Amygdala (tissue), 56 donors: ENCODE measurements at regions not wholly inside any gene's neighbourhood (a gene's known extent, or its start where the extent isn't known, plus 50 kb on each side); places are given as distances from the start of the nearest gene placed in this dataset.

Experiments used
- DNase-seq, 56 donors: peaks; one replicate each; lab custom pipeline; 2025; lab: John Stamatoyannopoulos, UW

GRCh38 chr2:21467280-21467818 is 343.6 kb downstream of the TDRD15 start:
- DNase-seq: no peak

GRCh38 chr2:21467910-21468309 is 344.1 kb downstream of the TDRD15 start:
- no peak for DNase-seq

- no peak for DNase-seq
These were observed 344.9 kb downstream of the TDRD15 start for GRCh38 chr2:21468624-21469023.

GRCh38 chr2:21469158-21469557 is 345.4 kb downstream of the TDRD15 start:
- DNase-seq: no peak

- no peak for DNase-seq
These were observed 345.8 kb downstream of the TDRD15 start for GRCh38 chr2:21469564-21469963.

- no peak for DNase-seq
These were observed 356.4 kb downstream of the TDRD15 start for GRCh38 chr2:21480162-21480561.

- DNase-seq: no peak
These were observed 360.9 kb downstream of the TDRD15 start for GRCh38 chr2:21484643-21485042.

GRCh38 chr2:21486445-21486844 is 362.7 kb downstream of the TDRD15 start:
- no peak for DNase-seq

- DNase-seq: no peak
These were observed 365.3 kb downstream of the TDRD15 start for GRCh38 chr2:21489080-21489479.

- DNase-seq: no peak
These were observed 374.2 kb downstream of the TDRD15 start for GRCh38 chr2:21498016-21498415.

- DNase-seq: no peak
These were observed 376.7 kb downstream of the TDRD15 start for GRCh38 chr2:21500401-21500945.

- peak in 1 of 56 donors; percentile 1 for DNase-seq
These were observed 377.7 kb downstream of the TDRD15 start for GRCh38 chr2:21501376-21502027.

GRCh38 chr2:21515903-21516302 is 392.1 kb downstream of the TDRD15 start:
- DNase-seq: no peak

GRCh38 chr2:21519412-21519811 is 395.6 kb downstream of the TDRD15 start:
- no peak for DNase-seq

GRCh38 chr2:21519821-21520220 is 396.1 kb downstream of the TDRD15 start:
- DNase-seq: no peak

- DNase-seq: no peak
These were observed 412.1 kb downstream of the TDRD15 start for GRCh38 chr2:21535826-21536225.

- DNase-seq: no peak
These were observed 415.9 kb downstream of the TDRD15 start for GRCh38 chr2:21539685-21540084.

- no peak for DNase-seq
These were observed 419.9 kb downstream of the TDRD15 start for GRCh38 chr2:21543630-21544029.

GRCh38 chr2:21544392-21544791 is 420.6 kb downstream of the TDRD15 start:
- DNase-seq: no peak

- no peak for DNase-seq
These were observed 429.2 kb downstream of the TDRD15 start for GRCh38 chr2:21552981-21553380.

GRCh38 chr2:21559351-21559750 is 435.6 kb downstream of the TDRD15 start:
- DNase-seq: no peak

- no peak for DNase-seq
These were observed 438.2 kb downstream of the TDRD15 start for GRCh38 chr2:21561965-21562364.
